Neural cell (in vitro differentiated cells): ENCODE measurements at regions not wholly inside any gene's neighbourhood (a gene's known extent, or its start where the extent isn't known, plus 50 kb on each side); places are given as distances from the start of the nearest gene placed in this dataset.

Experiments
- H2AFZ ChIP-seq: fragments of 200-600, 300-800 bp; sonication (generic), shearing (Covaris generic); 2 replicates; pipeline ENCODE4 v1.6.0; 2014; ENCODE audit warnings: low read depth, mild to moderate bottlenecking, antibody characterized with exemption, low read length, moderate library complexity
- H3F3A ChIP-seq: fragments of 200-600 bp; shearing (Covaris generic); 2 replicates; pipeline ENCODE4 v1.6.1; 2016; ENCODE audit warnings: mild to moderate bottlenecking, moderate library complexity, mixed read lengths, antibody characterized with exemption, low read length; ENCODE audit not compliant: insufficient read depth, poor library complexity, severe bottlenecking
- H3K27ac ChIP-seq: fragments of 200-600, 300-800 bp; sonication (generic), shearing (Covaris generic); 2 replicates; pipeline ENCODE4 v1.5.1; 2014; ENCODE audit warnings: mild to moderate bottlenecking, low read length, moderate library complexity
- H3K27me3 ChIP-seq: fragments of 300-800, 200-600 bp; sonication (generic), shearing (Covaris generic); 2 replicates; pipeline ENCODE4 v1.6.0; 2014; ENCODE audit warnings: mild to moderate bottlenecking, low read depth, low read length, moderate library complexity; ENCODE audit not compliant: insufficient read depth
- H3K36me3 ChIP-seq: fragments of 300-800, 200-600 bp; sonication (generic), shearing (Covaris generic); 2 replicates; pipeline ENCODE4 v1.5.1; 2014; ENCODE audit warnings: mild to moderate bottlenecking, antibody characterized with exemption, low read length, moderate library complexity; ENCODE audit not compliant: insufficient read depth
- H3K4me2 ChIP-seq: fragments of 300-800, 200-600 bp; sonication (generic), shearing (Covaris generic); 2 replicates; pipeline ENCODE4 v1.6.0; 2014; ENCODE audit warnings: mild to moderate bottlenecking, low read length
- H3K4me3 ChIP-seq: fragments of 300-800, 200-600 bp; sonication (generic), shearing (Covaris generic); 2 replicates; pipeline ENCODE4 v1.5.1; 2014; ENCODE audit warnings: mild to moderate bottlenecking, low read length, moderate library complexity
- H3K79me2 ChIP-seq: fragments of 200-600 bp; shearing (Covaris generic); replicated peaks from 2 replicates; pipeline ENCODE4 v1.6.0; 2014; ENCODE audit warnings: mild to moderate bottlenecking, low read length, moderate library complexity; ENCODE audit not compliant: insufficient read depth
- H3K9ac ChIP-seq: fragments of 300-800, 200-600 bp; sonication (generic), shearing (Covaris generic); 2 replicates; pipeline ENCODE4 v1.6.1; 2016; ENCODE audit warnings: mild to moderate bottlenecking, low read length, mixed read lengths
- H3K9me2 ChIP-seq: fragments of 200-600 bp; shearing (Covaris generic); 2 replicates; pipeline ENCODE4 v1.6.1; 2016; ENCODE audit warnings: mild to moderate bottlenecking, low read length, mixed read lengths; ENCODE audit not compliant: insufficient read depth
- H3K9me3 ChIP-seq: fragments of 200-600, 300-800 bp; sonication (generic), shearing (Covaris generic); 2 replicates; pipeline ENCODE4 v1.6.1; 2016; ENCODE audit warnings: mild to moderate bottlenecking, mixed run types, low read length, moderate library complexity, mixed read lengths
- H4K20me1 ChIP-seq: fragments of 200-600 bp; shearing (Covaris generic); 2 replicates; pipeline ENCODE4 v1.6.1; 2016; ENCODE audit warnings: mild to moderate bottlenecking, mixed run types; ENCODE audit not compliant: insufficient read depth
- CTCF ChIP-seq: fragments of 450-650 bp; IDR thresholded peaks from 2 replicates; pipeline ENCODE4 v1.5.1; 2014; ENCODE audit warnings: antibody characterized with exemption, mild to moderate bottlenecking, moderate library complexity; ENCODE audit not compliant: poor library complexity, severe bottlenecking
- EP300 ChIP-seq: fragments of 450-650 bp; conservative IDR thresholded peaks from 2 replicates; pipeline ENCODE4 v1.6.1; 2014; ENCODE audit warnings: antibody characterized with exemption, mild to moderate bottlenecking, moderate library complexity; ENCODE audit not compliant: poor library complexity, severe bottlenecking
- EZH2 ChIP-seq: fragments of 200-600, 300-800 bp; shearing (Covaris generic), sonication (generic); IDR thresholded peaks from 2 replicates; pipeline ENCODE4 v1.6.1; 2014; ENCODE audit warnings: antibody characterized with exemption, low read length, borderline replicate concordance, mild to moderate bottlenecking; ENCODE audit not compliant: insufficient read depth, poor library complexity, severe bottlenecking
- MXI1 ChIP-seq: fragments of 450-650 bp; conservative IDR thresholded peaks from 2 replicates; pipeline ENCODE4 v1.6.1; 2014; ENCODE audit warnings: antibody characterized with exemption, mild to moderate bottlenecking; ENCODE audit not compliant: poor library complexity, severe bottlenecking
- POLR2AphosphoS5 ChIP-seq: IDR thresholded peaks from 2 replicates; pipeline ENCODE4 v1.6.1; 2012
- RAD21 ChIP-seq: fragments of 450-650 bp; conservative IDR thresholded peaks from 2 replicates; pipeline ENCODE4 v1.6.1; 2014; ENCODE audit warnings: antibody characterized with exemption, mild to moderate bottlenecking, moderate library complexity
- REST ChIP-seq: IDR thresholded peaks from 2 replicates; pipeline ENCODE4 v1.6.1; 2012; ENCODE audit warnings: borderline replicate concordance
- SMC3 ChIP-seq: fragments of 450-650 bp; conservative IDR thresholded peaks from 2 replicates; pipeline ENCODE4 v1.6.1; 2014; ENCODE audit warnings: antibody characterized with exemption, mild to moderate bottlenecking, moderate library complexity; ENCODE audit not compliant: poor library complexity
- TAF1 ChIP-seq: IDR thresholded peaks from 2 replicates; pipeline ENCODE4 v1.6.1; 2012; ENCODE audit warnings: low read depth

GRCh38 chr4:74523096-74523495 lies 78.2 kb downstream of the AREG start:
- Histone ChIP-seq H3K9me3 (no peaks in the 10 kb centered on the region), H3K36me3 (no peaks in the 10 kb centered on the region), H2AFZ (no peak overlapping the region), H3K4me2 (no peak overlapping the region), H3K27me3 (no peaks in the 10 kb centered on the region), H4K20me1 (no peaks in the 10 kb centered on the region), H3K9me2 (no peaks in the 10 kb centered on the region), H3K27ac (no peak overlapping the region), H3F3A (no peaks in the 10 kb centered on the region), H3K79me2 (no peaks in the 10 kb centered on the region), H3K9ac (no peak overlapping the region), H3K4me3 (no peak overlapping the region)
- TF ChIP-seq EZH2 = no peak

GRCh38 chr4:74524985-74525384 lies 80.0 kb downstream of the AREG start:
- Histone ChIP-seq H3K79me2 (no peaks in the 10 kb centered on the region), H3K9me3 (no peaks in the 10 kb centered on the region), H3K9me2 (no peaks in the 10 kb centered on the region), H3K36me3 (no peaks in the 10 kb centered on the region), H3K27me3 (no peaks in the 10 kb centered on the region), H3K4me3 (no peak overlapping the region), H3F3A (no peaks in the 10 kb centered on the region), H2AFZ (no peak overlapping the region), H4K20me1 (no peaks in the 10 kb centered on the region), H3K27ac (no peak overlapping the region), H3K4me2 (no peak overlapping the region), H3K9ac (no peak overlapping the region)
- TF ChIP-seq POLR2AphosphoS5 (no peak), RAD21 (no peak), EP300 (no peak)

GRCh38 chr4:74527049-74527448 lies 82.1 kb downstream of the AREG start:
- Histone ChIP-seq H3K27me3 (no peaks in the 10 kb centered on the region), H3K9me3 (no peaks in the 10 kb centered on the region), H3K9me2 (no peaks in the 10 kb centered on the region), H3K79me2 (no peaks in the 10 kb centered on the region), H3F3A (no peaks in the 10 kb centered on the region), H3K4me2 (no peak overlapping the region), H4K20me1 (no peaks in the 10 kb centered on the region), H3K27ac (no peak overlapping the region), H3K9ac (no peak overlapping the region), H2AFZ (no peak overlapping the region), H3K36me3 (no peaks in the 10 kb centered on the region), H3K4me3 (no peak overlapping the region)
- TF ChIP-seq CTCF = no peak
- TF ChIP-seq MXI1 = no peak
- no peak for TF ChIP-seq SMC3
- no peak for TF ChIP-seq POLR2AphosphoS5
- no peak for TF ChIP-seq REST
- no peak for TF ChIP-seq RAD21
- no peak for TF ChIP-seq EZH2
- TF ChIP-seq TAF1 = no peak
- no peak for TF ChIP-seq EP300
